Memory B cell (primary cell): ENCODE measurements at regions not wholly inside any gene's neighbourhood (a gene's known extent, or its start where the extent isn't known, plus 50 kb on each side); places are given as distances from the start of the nearest gene placed in this dataset.
"Not testable (repeated sequence)": the region's sequence is repeated elsewhere in the genome, so short reads cannot be mapped to it uniquely, and the experiment has no call there.

ENCODE experiments used
- ATAC-seq: fragments of 150-1000 bp; cut with Tn5 transposase; 2 replicates; pipeline ENCODE4 v1.10.0; 2021; ENCODE audit warnings: low read depth, mild to moderate bottlenecking, moderate library complexity
- DNase-seq, 2 donors: peaks; one replicate each; pipeline ENCODE4 v3.0.0; 2022; ENCODE audit warnings: low spot score in 2 of 2
- H3K27ac Mint-ChIP-seq: one replicate; pipeline ENCODE4 v1.8.0; 2022; ENCODE audit warnings: mild to moderate bottlenecking, moderate library complexity, mixed read lengths
- H3K27me3 Mint-ChIP-seq: one replicate; pipeline ENCODE4 v1.8.0; 2022; ENCODE audit warnings: mixed read lengths
- H3K36me3 Mint-ChIP-seq: one replicate; pipeline ENCODE4 v1.8.0; 2022; ENCODE audit warnings: mild to moderate bottlenecking, mixed read lengths
- H3K4me1 Mint-ChIP-seq: one replicate; pipeline ENCODE4 v1.8.0; 2022; ENCODE audit warnings: mixed read lengths
- H3K4me3 Mint-ChIP-seq: one replicate; pipeline ENCODE4 v1.8.0; 2022; ENCODE audit warnings: mild to moderate bottlenecking, moderate library complexity, mixed read lengths
- H3K9me3 Mint-ChIP-seq: one replicate; pipeline ENCODE4 v1.8.0; 2022; ENCODE audit warnings: mixed read lengths

GRCh38 chr16:13631916-13632315, 288.0 kb upstream of the ERCC4 start:
- ATAC-seq, result no peak
- H3K4me3 Mint-ChIP-seq, result no peak overlapping the region
- H3K36me3 Mint-ChIP-seq, result no peaks in the 10 kb centered on the region
- DNase-seq, result no peak
- H3K9me3 Mint-ChIP-seq, result peaks cover 8% of the 10 kb centered on the region
- peaks cover 3% of the 10 kb centered on the region for H3K4me1 Mint-ChIP-seq
- H3K27ac Mint-ChIP-seq, result no peak overlapping the region
- H3K27me3 Mint-ChIP-seq, result no peaks in the 10 kb centered on the region

GRCh38 chr16:13632504-13632903, 287.4 kb upstream of the ERCC4 start:
- not testable (repeated sequence) for H3K36me3 Mint-ChIP-seq, H3K4me1 Mint-ChIP-seq, H3K9me3 Mint-ChIP-seq, H3K27me3 Mint-ChIP-seq, ATAC-seq, DNase-seq, H3K4me3 Mint-ChIP-seq, H3K27ac Mint-ChIP-seq

GRCh38 chr16:13633391-13633861, 286.5 kb upstream of the ERCC4 start:
- Mint-ChIP-seq H3K27me3 (no peaks in the 10 kb centered on the region), H3K4me3 (no peak overlapping the region), H3K36me3 (no peaks in the 10 kb centered on the region), H3K27ac (no peak overlapping the region), H3K4me1 (peaks cover 3% of the 10 kb centered on the region), H3K9me3 (peaks cover 10% of the 10 kb centered on the region)
- no peak for DNase-seq
- ATAC-seq, result no peak

GRCh38 chr16:13634253-13634652, 285.7 kb upstream of the ERCC4 start:
- H3K4me1 Mint-ChIP-seq, result peaks cover 3% of the 10 kb centered on the region

GRCh38 chr16:13634959-13635358, 285.0 kb upstream of the ERCC4 start:
- Mint-ChIP-seq H3K4me1 (peaks cover 3% of the 10 kb centered on the region), H3K36me3 (no peaks in the 10 kb centered on the region), H3K4me3 (no peak overlapping the region)

More at GRCh38 chr16:13634253-13634652, 285.7 kb upstream of the ERCC4 start:
- peaks cover 10% of the 10 kb centered on the region for H3K9me3 Mint-ChIP-seq
- H3K27ac Mint-ChIP-seq, result no peak overlapping the region
- H3K4me3 Mint-ChIP-seq, result no peak overlapping the region
- DNase-seq (no peak), ATAC-seq (no peak)
- H3K36me3 Mint-ChIP-seq, result no peaks in the 10 kb centered on the region
- H3K27me3 Mint-ChIP-seq, result no peaks in the 10 kb centered on the region

GRCh38 chr16:13638218-13638617, 281.7 kb upstream of the ERCC4 start:
- H3K27me3 Mint-ChIP-seq, result no peaks in the 10 kb centered on the region
- no peak overlapping the region for H3K4me3 Mint-ChIP-seq

More at GRCh38 chr16:13634959-13635358, 285.0 kb upstream of the ERCC4 start:
- ATAC-seq (no peak), DNase-seq (no peak)
- Mint-ChIP-seq H3K27me3 (no peaks in the 10 kb centered on the region), H3K27ac (no peak overlapping the region), H3K9me3 (peaks cover 10% of the 10 kb centered on the region)

GRCh38 chr16:13643412-13643811, 276.5 kb upstream of the ERCC4 start:
- H3K27ac Mint-ChIP-seq, result no peak overlapping the region
- H3K4me1 Mint-ChIP-seq, result no peaks in the 10 kb centered on the region
- peaks cover 8% of the 10 kb centered on the region for H3K9me3 Mint-ChIP-seq
- no peak for DNase-seq
- no peak for ATAC-seq
- no peaks in the 10 kb centered on the region for H3K36me3 Mint-ChIP-seq
- peaks cover 3% of the 10 kb centered on the region for H3K27me3 Mint-ChIP-seq
- H3K4me3 Mint-ChIP-seq, result no peak overlapping the region

More at GRCh38 chr16:13638218-13638617, 281.7 kb upstream of the ERCC4 start:
- Mint-ChIP-seq H3K27ac (no peak overlapping the region), H3K4me1 (no peaks in the 10 kb centered on the region), H3K36me3 (no peaks in the 10 kb centered on the region), H3K9me3 (peaks cover 15% of the 10 kb centered on the region)
- no peak for DNase-seq
- no peak for ATAC-seq

- H3K27ac Mint-ChIP-seq, result no peak overlapping the region
- DNase-seq, result no peak
- no peaks in the 10 kb centered on the region for H3K4me1 Mint-ChIP-seq
- H3K9me3 Mint-ChIP-seq, result peaks cover 8% of the 10 kb centered on the region
- no peak overlapping the region for H3K4me3 Mint-ChIP-seq
- ATAC-seq, result no peak
- H3K36me3 Mint-ChIP-seq, result no peaks in the 10 kb centered on the region
- H3K27me3 Mint-ChIP-seq, result peaks cover 5% of the 10 kb centered on the region
Observed at GRCh38 chr16:13645601-13646245, 274.2 kb upstream of the ERCC4 start.

- DNase-seq (no peak), ATAC-seq (no peak)
- no peaks in the 10 kb centered on the region for H3K36me3 Mint-ChIP-seq
- no peak overlapping the region for H3K27ac Mint-ChIP-seq
- H3K9me3 Mint-ChIP-seq, result peaks cover 3% of the 10 kb centered on the region
- no peak overlapping the region for H3K4me3 Mint-ChIP-seq
- no peaks in the 10 kb centered on the region for H3K4me1 Mint-ChIP-seq
- H3K27me3 Mint-ChIP-seq, result peaks cover 2% of the 10 kb centered on the region
Observed at GRCh38 chr16:13660807-13661206, 259.1 kb upstream of the ERCC4 start.

- Mint-ChIP-seq H3K9me3 (peaks cover 9% of the 10 kb centered on the region), H3K27me3 (peaks cover 6% of the 10 kb centered on the region), H3K4me1 (no peaks in the 10 kb centered on the region), H3K4me3 (no peak overlapping the region), H3K27ac (no peak overlapping the region), H3K36me3 (no peaks in the 10 kb centered on the region)
- no peak for ATAC-seq
- DNase-seq, result no peak
Observed at GRCh38 chr16:13665876-13666275, 254.1 kb upstream of the ERCC4 start.

- no peaks in the 10 kb centered on the region for H3K36me3 Mint-ChIP-seq
- no peaks in the 10 kb centered on the region for H3K4me1 Mint-ChIP-seq
- H3K27ac Mint-ChIP-seq, result no peak overlapping the region
- peaks cover 12% of the 10 kb centered on the region for H3K9me3 Mint-ChIP-seq
- no peak overlapping the region for H3K4me3 Mint-ChIP-seq
- ATAC-seq, result no peak
- no peak for DNase-seq
- H3K27me3 Mint-ChIP-seq, result peaks cover 4% of the 10 kb centered on the region
Observed at GRCh38 chr16:13672196-13672595, 247.8 kb upstream of the ERCC4 start.

GRCh38 chr16:13680021-13680889, 239.7 kb upstream of the ERCC4 start:
- no peaks in the 10 kb centered on the region for H3K4me1 Mint-ChIP-seq
- DNase-seq (no peak), ATAC-seq (no peak)
- no peaks in the 10 kb centered on the region for H3K36me3 Mint-ChIP-seq
- peaks cover 2% of the 10 kb centered on the region for H3K9me3 Mint-ChIP-seq
- H3K4me3 Mint-ChIP-seq, result no peak overlapping the region
- H3K27ac Mint-ChIP-seq, result no peak overlapping the region
- peaks cover 3% of the 10 kb centered on the region for H3K27me3 Mint-ChIP-seq

GRCh38 chr16:13684819-13685563, 235.0 kb upstream of the ERCC4 start:
- ATAC-seq (no peak), DNase-seq (no peak)
- Mint-ChIP-seq H3K36me3 (no peaks in the 10 kb centered on the region), H3K27ac (no peak overlapping the region), H3K9me3 (peaks cover 2% of the 10 kb centered on the region), H3K4me1 (no peaks in the 10 kb centered on the region), H3K4me3 (no peak overlapping the region), H3K27me3 (peaks cover 8% of the 10 kb centered on the region)

- DNase-seq (no peak), ATAC-seq (no peak)
- Mint-ChIP-seq H3K9me3 (peaks cover 26% of the 10 kb centered on the region), H3K4me3 (no peak overlapping the region), H3K36me3 (no peaks in the 10 kb centered on the region), H3K27me3 (no peaks in the 10 kb centered on the region), H3K4me1 (no peaks in the 10 kb centered on the region), H3K27ac (no peak overlapping the region)
Observed at GRCh38 chr16:13696017-13696416, 223.9 kb upstream of the ERCC4 start.
